H1 (cell line): ENCODE measurements at regions not wholly inside any gene's neighbourhood (a gene's known extent, or its start where the extent isn't known, plus 50 kb on each side); places are given as distances from the start of the nearest gene placed in this dataset.

Experiments
- EGR1 ChIP-seq: IDR thresholded peaks from 2 replicates; pipeline ENCODE4 v1.6.1; 2011; ENCODE audit warnings: low read depth, low read length, borderline replicate concordance
- JUN ChIP-seq: IDR thresholded peaks from 2 replicates; pipeline ENCODE4 v1.6.1; 2011; ENCODE audit warnings: low read depth, mild to moderate bottlenecking, improper control_type of control experiment, low read length
- SIX5 ChIP-seq: IDR thresholded peaks from 2 replicates; pipeline ENCODE4 v1.6.1; 2011; ENCODE audit warnings: mild to moderate bottlenecking, low read depth, low read length
- TAF7 ChIP-seq: optimal IDR thresholded peaks from 2 replicates; pipeline ENCODE3; 2011; ENCODE audit warnings: low read depth, mild to moderate bottlenecking, inconsistent platforms, low read length, moderate library complexity, borderline replicate concordance
- TEAD4 ChIP-seq: IDR thresholded peaks from 2 replicates; pipeline ENCODE4 v1.6.1; 2012; ENCODE audit warnings: low read depth, low read length, inconsistent platforms, mixed read lengths
- TF ChIP-seq, protein P1 (sequence below): fragments of 300-600 bp; sonication (generic); IDR thresholded peaks from 2 replicates; pipeline ENCODE4 v1.7.1; 2012; ENCODE audit warnings: low read length, moderate library complexity, mild to moderate bottlenecking, inconsistent platforms; ENCODE audit not compliant: insufficient replicate concordance

DNA sequence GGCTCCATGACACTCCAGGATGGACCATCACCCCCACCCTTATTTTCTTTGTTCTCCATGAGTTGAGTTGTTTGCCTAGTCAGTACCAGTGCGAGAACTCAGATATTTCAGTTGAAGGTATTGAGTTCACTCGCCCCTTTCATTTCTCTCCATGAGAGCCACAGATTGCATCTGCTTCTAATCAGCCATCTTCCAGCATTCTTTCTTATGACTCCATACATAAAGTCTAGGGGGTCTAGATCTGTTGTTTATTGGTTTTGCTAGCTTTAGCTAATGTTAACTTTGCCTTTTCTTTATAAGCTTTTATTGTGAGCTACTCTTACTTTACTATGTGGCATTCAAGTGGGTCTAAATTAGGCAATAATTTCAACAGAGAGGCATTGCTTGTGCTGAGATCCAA, 71.6 kb upstream of the PDC start (continued):
- TF ChIP-seq, protein P1, sequence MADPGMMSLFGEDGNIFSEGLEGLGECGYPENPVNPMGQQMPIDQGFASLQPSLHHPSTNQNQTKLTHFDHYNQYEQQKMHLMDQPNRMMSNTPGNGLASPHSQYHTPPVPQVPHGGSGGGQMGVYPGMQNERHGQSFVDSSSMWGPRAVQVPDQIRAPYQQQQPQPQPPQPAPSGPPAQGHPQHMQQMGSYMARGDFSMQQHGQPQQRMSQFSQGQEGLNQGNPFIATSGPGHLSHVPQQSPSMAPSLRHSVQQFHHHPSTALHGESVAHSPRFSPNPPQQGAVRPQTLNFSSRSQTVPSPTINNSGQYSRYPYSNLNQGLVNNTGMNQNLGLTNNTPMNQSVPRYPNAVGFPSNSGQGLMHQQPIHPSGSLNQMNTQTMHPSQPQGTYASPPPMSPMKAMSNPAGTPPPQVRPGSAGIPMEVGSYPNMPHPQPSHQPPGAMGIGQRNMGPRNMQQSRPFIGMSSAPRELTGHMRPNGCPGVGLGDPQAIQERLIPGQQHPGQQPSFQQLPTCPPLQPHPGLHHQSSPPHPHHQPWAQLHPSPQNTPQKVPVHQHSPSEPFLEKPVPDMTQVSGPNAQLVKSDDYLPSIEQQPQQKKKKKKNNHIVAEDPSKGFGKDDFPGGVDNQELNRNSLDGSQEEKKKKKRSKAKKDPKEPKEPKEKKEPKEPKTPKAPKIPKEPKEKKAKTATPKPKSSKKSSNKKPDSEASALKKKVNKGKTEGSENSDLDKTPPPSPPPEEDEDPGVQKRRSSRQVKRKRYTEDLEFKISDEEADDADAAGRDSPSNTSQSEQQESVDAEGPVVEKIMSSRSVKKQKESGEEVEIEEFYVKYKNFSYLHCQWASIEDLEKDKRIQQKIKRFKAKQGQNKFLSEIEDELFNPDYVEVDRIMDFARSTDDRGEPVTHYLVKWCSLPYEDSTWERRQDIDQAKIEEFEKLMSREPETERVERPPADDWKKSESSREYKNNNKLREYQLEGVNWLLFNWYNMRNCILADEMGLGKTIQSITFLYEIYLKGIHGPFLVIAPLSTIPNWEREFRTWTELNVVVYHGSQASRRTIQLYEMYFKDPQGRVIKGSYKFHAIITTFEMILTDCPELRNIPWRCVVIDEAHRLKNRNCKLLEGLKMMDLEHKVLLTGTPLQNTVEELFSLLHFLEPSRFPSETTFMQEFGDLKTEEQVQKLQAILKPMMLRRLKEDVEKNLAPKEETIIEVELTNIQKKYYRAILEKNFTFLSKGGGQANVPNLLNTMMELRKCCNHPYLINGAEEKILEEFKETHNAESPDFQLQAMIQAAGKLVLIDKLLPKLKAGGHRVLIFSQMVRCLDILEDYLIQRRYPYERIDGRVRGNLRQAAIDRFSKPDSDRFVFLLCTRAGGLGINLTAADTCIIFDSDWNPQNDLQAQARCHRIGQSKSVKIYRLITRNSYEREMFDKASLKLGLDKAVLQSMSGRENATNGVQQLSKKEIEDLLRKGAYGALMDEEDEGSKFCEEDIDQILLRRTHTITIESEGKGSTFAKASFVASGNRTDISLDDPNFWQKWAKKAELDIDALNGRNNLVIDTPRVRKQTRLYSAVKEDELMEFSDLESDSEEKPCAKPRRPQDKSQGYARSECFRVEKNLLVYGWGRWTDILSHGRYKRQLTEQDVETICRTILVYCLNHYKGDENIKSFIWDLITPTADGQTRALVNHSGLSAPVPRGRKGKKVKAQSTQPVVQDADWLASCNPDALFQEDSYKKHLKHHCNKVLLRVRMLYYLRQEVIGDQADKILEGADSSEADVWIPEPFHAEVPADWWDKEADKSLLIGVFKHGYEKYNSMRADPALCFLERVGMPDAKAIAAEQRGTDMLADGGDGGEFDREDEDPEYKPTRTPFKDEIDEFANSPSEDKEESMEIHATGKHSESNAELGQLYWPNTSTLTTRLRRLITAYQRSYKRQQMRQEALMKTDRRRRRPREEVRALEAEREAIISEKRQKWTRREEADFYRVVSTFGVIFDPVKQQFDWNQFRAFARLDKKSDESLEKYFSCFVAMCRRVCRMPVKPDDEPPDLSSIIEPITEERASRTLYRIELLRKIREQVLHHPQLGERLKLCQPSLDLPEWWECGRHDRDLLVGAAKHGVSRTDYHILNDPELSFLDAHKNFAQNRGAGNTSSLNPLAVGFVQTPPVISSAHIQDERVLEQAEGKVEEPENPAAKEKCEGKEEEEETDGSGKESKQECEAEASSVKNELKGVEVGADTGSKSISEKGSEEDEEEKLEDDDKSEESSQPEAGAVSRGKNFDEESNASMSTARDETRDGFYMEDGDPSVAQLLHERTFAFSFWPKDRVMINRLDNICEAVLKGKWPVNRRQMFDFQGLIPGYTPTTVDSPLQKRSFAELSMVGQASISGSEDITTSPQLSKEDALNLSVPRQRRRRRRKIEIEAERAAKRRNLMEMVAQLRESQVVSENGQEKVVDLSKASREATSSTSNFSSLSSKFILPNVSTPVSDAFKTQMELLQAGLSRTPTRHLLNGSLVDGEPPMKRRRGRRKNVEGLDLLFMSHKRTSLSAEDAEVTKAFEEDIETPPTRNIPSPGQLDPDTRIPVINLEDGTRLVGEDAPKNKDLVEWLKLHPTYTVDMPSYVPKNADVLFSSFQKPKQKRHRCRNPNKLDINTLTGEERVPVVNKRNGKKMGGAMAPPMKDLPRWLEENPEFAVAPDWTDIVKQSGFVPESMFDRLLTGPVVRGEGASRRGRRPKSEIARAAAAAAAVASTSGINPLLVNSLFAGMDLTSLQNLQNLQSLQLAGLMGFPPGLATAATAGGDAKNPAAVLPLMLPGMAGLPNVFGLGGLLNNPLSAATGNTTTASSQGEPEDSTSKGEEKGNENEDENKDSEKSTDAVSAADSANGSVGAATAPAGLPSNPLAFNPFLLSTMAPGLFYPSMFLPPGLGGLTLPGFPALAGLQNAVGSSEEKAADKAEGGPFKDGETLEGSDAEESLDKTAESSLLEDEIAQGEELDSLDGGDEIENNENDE = no peak
- no peak for TF ChIP-seq JUN
- TF ChIP-seq EGR1 = no peak
- no peak for TF ChIP-seq SIX5
- no peak for TF ChIP-seq TEAD4
- no peak for TF ChIP-seq TAF7
